Erythroblast (primary cell): ENCODE measurements at regions not wholly inside any gene's neighbourhood (a gene's known extent, or its start where the extent isn't known, plus 50 kb on each side); places are given as distances from the start of the nearest gene placed in this dataset.

Experiments used
- GATA1 ChIP-seq: IDR thresholded peaks from 2 replicates; pipeline ENCODE4 v1.6.1; 2011; ENCODE audit warnings: low read depth, mild to moderate bottlenecking, control low read depth, low read length, moderate library complexity
- POLR2A ChIP-seq: IDR thresholded peaks from 2 replicates; pipeline ENCODE4 v1.6.1; 2011; ENCODE audit warnings: mild to moderate bottlenecking, low read length

DNA sequence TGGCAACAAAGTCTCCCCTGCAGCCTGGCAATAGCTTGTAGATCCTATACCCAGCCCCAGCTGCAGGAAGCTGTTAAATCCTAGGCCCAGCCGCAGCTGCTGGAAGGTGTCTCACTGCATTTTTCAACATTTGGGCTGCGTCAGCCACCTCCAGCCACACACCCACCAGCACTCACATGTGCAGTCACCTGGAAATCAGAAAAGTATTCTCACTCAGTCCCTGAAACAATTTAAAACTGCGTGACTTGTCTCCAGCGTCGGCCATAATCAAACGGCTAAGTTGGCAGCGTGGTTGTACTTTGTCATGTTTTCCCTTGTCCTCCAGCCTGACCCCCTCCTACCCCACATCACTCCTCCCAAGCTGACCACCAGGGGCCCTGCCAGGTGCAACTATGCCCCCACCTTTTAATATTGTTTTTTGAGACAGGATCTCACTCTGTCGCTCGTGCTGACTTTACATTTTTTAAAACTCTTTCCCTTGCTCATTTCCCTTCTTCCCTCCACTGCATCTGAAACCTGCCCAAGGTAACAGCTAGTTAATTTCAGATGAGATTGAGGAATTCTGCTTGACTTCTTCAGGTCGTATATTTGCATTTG is 97.2 kb upstream of the FRG1 start:
- no peak for TF ChIP-seq POLR2A
- no peak for TF ChIP-seq GATA1
